HCT116 (cell line): ENCODE measurements at regions not wholly inside any gene's neighbourhood (a gene's known extent, or its start where the extent isn't known, plus 50 kb on each side); places are given as distances from the start of the nearest gene placed in this dataset.

Source experiments
- ATAC-seq: fragments of 200-7000 bp; cut with Tn5 transposase; 2 replicates; pipeline ENCODE4 v1.9.1; 2020; ENCODE audit warnings: mild to moderate bottlenecking, moderate library complexity
- BruUV-seq: library from RNA; stranded (reverse); fragments of 400-500 nt; replicated peaks from 2 replicates; lab custom pipeline; 2021; lab: Mats Ljungman, UMichigan
- CTCF ChIA-PET: fragments of 300-600 bp; sonication (Branson Sonifier 250); formaldehyde crosslinking; loops from one replicate; lab custom pipeline; 2021; ENCODE audit warnings: antibody characterized with exemption; lab: Charles Lee
- POLR2A ChIA-PET: fragments of 300-600, 350-600 bp; sonication (Branson Sonifier 250); formaldehyde crosslinking; loops from one replicate; lab custom pipeline; 2021; ENCODE audit warnings: antibody characterized with exemption; lab: Charles Lee
- RAD21 ChIA-PET, 2 experiments: fragments of 300-600 bp; sonication (Branson Sonifier 250); formaldehyde crosslinking; loops; one replicate each; lab custom pipeline; 2023; ENCODE audit warnings: low total read pairs in 2 of 2; ENCODE audit not compliant: uncharacterized antibody in 2 of 2, unreplicated experiment in 2 of 2, low non-redundant PET in 1 of 2; lab: Charles Lee
- DNase-seq: peaks from one replicate; pipeline ENCODE4 v3.0.0-alpha.2; 2010; ENCODE audit warnings: low read depth, low spot score
- H2AFZ ChIP-seq: fragments of 200-600 bp; shearing (Covaris generic), sonication (generic); 2 replicates; pipeline ENCODE4 v1.6.1; 2017; ENCODE audit warnings: low read depth, mixed run types, mixed read lengths, antibody characterized with exemption, low read length; ENCODE audit not compliant: poor library complexity, severe bottlenecking
- H3K27ac ChIP-seq: 2 replicates; pipeline ENCODE4 v1.5.1; 2012; ENCODE audit warnings: low read depth, low read length
- H3K27me3 ChIP-seq: fragments of 200-600 bp; sonication (generic); 2 replicates; pipeline ENCODE4 v1.6.1; 2016; ENCODE audit warnings: mixed run types, low read length, mixed read lengths; ENCODE audit not compliant: insufficient read depth
- H3K36me3 ChIP-seq, 2 experiments: fragments of 200-500 bp in 1 of 2; fragments of 200-600 bp in 1 of 2; sonication (Bioruptor generic) in 1 of 2; sonication (generic) in 1 of 2; 2 replicates each; pipeline versions ENCODE4 v1.5.1 to v1.6.1; 2014 to 2016; ENCODE audit warnings: low read length in 2 of 2, inconsistent platforms in 1 of 2, mixed read lengths in 1 of 2, mixed run types in 1 of 2; ENCODE audit not compliant: insufficient read depth in 2 of 2, control insufficient read depth in 1 of 2
- H3K4me1 ChIP-seq, 2 experiments: fragments of 200-600 bp in 1 of 2; sonication (generic) in 1 of 2; 2 replicates each; pipeline versions ENCODE4 v1.5.1 to v1.6.1; 2012 to 2017; ENCODE audit warnings: low read length in 2 of 2, inconsistent platforms in 1 of 2, mild to moderate bottlenecking in 1 of 2, mixed read lengths in 1 of 2, mixed run types in 1 of 2, moderate library complexity in 1 of 2; ENCODE audit not compliant: insufficient read depth in 2 of 2, control insufficient read depth in 1 of 2
- H3K4me2 ChIP-seq: fragments of 200-600 bp; sonication (generic); 2 replicates; pipeline ENCODE4 v1.6.1; 2017; ENCODE audit warnings: mixed run types, low read length, mixed read lengths
- H3K4me3 ChIP-seq, 2 experiments: fragments of 200-600 bp in 1 of 2; sonication (generic) in 1 of 2; replicated peaks in 1 of 2; 2 replicates each; pipeline ENCODE4 v1.5.1; 2011 to 2016; ENCODE audit warnings: low read length in 2 of 2, control low read depth in 1 of 2, low read depth in 1 of 2, mild to moderate bottlenecking in 1 of 2, mixed read lengths in 1 of 2, mixed run types in 1 of 2
- H3K79me2 ChIP-seq: fragments of 200-600 bp; sonication (generic); 2 replicates; pipeline ENCODE4 v1.6.1; 2017; ENCODE audit warnings: mild to moderate bottlenecking, mixed run types, low read length, moderate library complexity, mixed read lengths; ENCODE audit not compliant: insufficient read depth
- H3K9ac ChIP-seq: fragments of 200-600 bp; sonication (generic); 2 replicates; pipeline ENCODE4 v1.6.1; 2016; ENCODE audit warnings: low read length, mixed read lengths
- H3K9me2 ChIP-seq: fragments of 200-600 bp; sonication (generic), shearing (Covaris generic); 2 replicates; pipeline ENCODE4 v1.6.1; 2017; ENCODE audit warnings: mixed run types, mild to moderate bottlenecking, moderate library complexity; ENCODE audit not compliant: insufficient read depth
- H3K9me3 ChIP-seq, 2 experiments: fragments of 200-500 bp in 1 of 2; fragments of 200-600 bp in 1 of 2; sonication (Bioruptor generic) in 1 of 2; sonication (generic) in 1 of 2; 2 replicates each; pipeline ENCODE4 v1.6.1; 2014 to 2017; ENCODE audit warnings: low read length in 2 of 2, mixed read lengths in 2 of 2, inconsistent platforms in 1 of 2, low read depth in 1 of 2, mild to moderate bottlenecking in 1 of 2, mixed run types in 1 of 2, moderate library complexity in 1 of 2; ENCODE audit not compliant: control insufficient read depth in 1 of 2, insufficient read depth in 1 of 2
- H4K20me1 ChIP-seq: fragments of 200-600 bp; sonication (generic), shearing (Covaris generic); 2 replicates; pipeline ENCODE4 v1.6.1; 2017; ENCODE audit warnings: mixed run types, mild to moderate bottlenecking, moderate library complexity; ENCODE audit not compliant: insufficient read depth
- CBX3 ChIP-seq: IDR thresholded peaks from 2 replicates; pipeline ENCODE4 v1.6.1; 2012; ENCODE audit warnings: low read depth
- CTCF ChIP-seq, 3 experiments: fragments of 200-600 bp in 1 of 3; sonication (generic) in 1 of 3; IDR thresholded peaks in 2 of 3; conservative IDR thresholded peaks in 1 of 3; 2 replicates each; pipeline ENCODE4 v1.5.1; 2012 to 2017; ENCODE audit warnings: low read depth in 2 of 3, low read length in 2 of 3, antibody characterized with exemption in 1 of 3, borderline replicate concordance in 1 of 3, control low read depth in 1 of 3, mild to moderate bottlenecking in 1 of 3, mixed read lengths in 1 of 3, mixed run types in 1 of 3, moderate library complexity in 1 of 3; ENCODE audit not compliant: insufficient read depth in 1 of 3
- EGR1 ChIP-seq: IDR thresholded peaks from 2 replicates; pipeline ENCODE4 v1.6.1; 2012; ENCODE audit warnings: low read depth
- ELF1 ChIP-seq: IDR thresholded peaks from 2 replicates; pipeline ENCODE4 v1.6.1; 2012; ENCODE audit warnings: low read depth, borderline replicate concordance
- EZH2 ChIP-seq: fragments of 200-600 bp; sonication (generic); IDR thresholded peaks from 2 replicates; pipeline ENCODE4 v1.6.1; 2017; ENCODE audit warnings: antibody characterized with exemption, mixed run types
- EZH2phosphoT487 ChIP-seq: fragments of 200-600 bp; IDR thresholded peaks from 2 replicates; pipeline ENCODE4 v1.6.1; 2018; ENCODE audit warnings: antibody characterized with exemption, borderline replicate concordance
- FOSL1 ChIP-seq: IDR thresholded peaks from 2 replicates; pipeline ENCODE4 v1.6.1; 2012; ENCODE audit warnings: low read depth
- JUND ChIP-seq: IDR thresholded peaks from 2 replicates; pipeline ENCODE4 v1.6.1; 2012
- POLR2A ChIP-seq: IDR thresholded peaks from 2 replicates; pipeline ENCODE4 v1.7.0; 2011; ENCODE audit warnings: borderline replicate concordance; ENCODE audit not compliant: insufficient read depth, insufficient read length; ENCODE audit errors: extremely low read depth
- POLR2AphosphoS5 ChIP-seq: IDR thresholded peaks from 2 replicates; pipeline ENCODE4 v1.6.1; 2011; ENCODE audit warnings: mild to moderate bottlenecking, low read depth, low read length, moderate library complexity
- RAD21 ChIP-seq: IDR thresholded peaks from 2 replicates; pipeline ENCODE4 v1.6.1; 2012; ENCODE audit warnings: low read depth, mild to moderate bottlenecking
- REST ChIP-seq: IDR thresholded peaks from 2 replicates; pipeline ENCODE4 v1.6.1; 2012; ENCODE audit warnings: low read depth
- SIN3A ChIP-seq: IDR thresholded peaks from 2 replicates; pipeline ENCODE4 v1.6.1; 2012; ENCODE audit warnings: low read depth
- SP1 ChIP-seq: IDR thresholded peaks from 2 replicates; pipeline ENCODE4 v1.6.1; 2012; ENCODE audit warnings: low read depth
- SRF ChIP-seq: IDR thresholded peaks from 2 replicates; pipeline ENCODE4 v1.6.1; 2012; ENCODE audit warnings: low read depth
- TCF7L2 ChIP-seq: IDR thresholded peaks from 2 replicates; pipeline ENCODE4 v1.7.0; 2011; ENCODE audit warnings: borderline replicate concordance, inconsistent platforms; ENCODE audit not compliant: insufficient read depth, insufficient read length; ENCODE audit errors: extremely low read depth
- YY1 ChIP-seq: IDR thresholded peaks from 2 replicates; pipeline ENCODE4 v1.6.1; 2011; ENCODE audit warnings: low read length, low read depth, moderate library complexity, mild to moderate bottlenecking; ENCODE audit not compliant: insufficient replicate concordance; ENCODE audit errors: extremely low read depth
- ZFX ChIP-seq: fragments of 450-650 bp; IDR thresholded peaks from 2 replicates; pipeline ENCODE4 v1.6.1; 2017
- intact Hi-C: fragments of 100-400 bp; cut with micrococcal nuclease; formaldehyde crosslinking; loops from 2 replicates; pipeline ENCODE4 v1.10.0; 2022

DNA sequence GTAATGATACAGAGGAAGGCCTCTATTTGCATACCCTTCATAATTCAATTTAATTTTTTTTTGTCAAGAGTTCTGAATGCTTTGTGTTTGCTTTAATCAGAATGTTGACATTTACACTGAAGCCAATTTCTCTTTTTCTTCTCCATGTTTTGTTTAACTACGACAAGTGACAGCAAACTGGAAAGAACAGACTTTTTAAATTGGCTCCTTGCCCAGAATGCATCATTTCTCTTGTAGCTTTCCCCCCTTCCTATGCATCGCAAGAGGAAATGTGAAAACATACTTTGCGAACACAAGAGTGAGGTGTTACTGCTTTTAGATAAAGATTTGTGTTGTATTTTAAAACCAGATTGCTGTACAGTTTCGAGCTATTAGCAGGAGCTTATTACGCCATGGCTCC is 955.2 kb upstream of the CELF4 start:
- Histone ChIP-seq H3K4me1 (no peaks in the 10 kb centered on the region), H3K4me2 (no peak overlapping the region), H3K9me2 (no peaks in the 10 kb centered on the region), H3K27ac (no peak overlapping the region), H2AFZ (no peak overlapping the region), H3K36me3 (no peaks in the 10 kb centered on the region), H3K27me3 (no peaks in the 10 kb centered on the region), H3K4me3 (no peak overlapping the region), H3K9ac (no peak overlapping the region), H3K79me2 (no peaks in the 10 kb centered on the region), H3K9me3 (peaks cover 5 to 9% of the 10 kb centered on the region in 2 experiments; a peak in 3 of 4 replicates), H4K20me1 (no peaks in the 10 kb centered on the region)
- no peak for TF ChIP-seq FOSL1
- no peak for TF ChIP-seq SRF
- TF ChIP-seq EGR1 = no peak
- no peak for TF ChIP-seq TCF7L2
- TF ChIP-seq SP1 = no peak
- TF ChIP-seq ZFX = no peak
- no peak for TF ChIP-seq POLR2AphosphoS5
- no peak for TF ChIP-seq EZH2phosphoT487
- no peak for TF ChIP-seq EZH2
- TF ChIP-seq REST = no peak
- no peak for TF ChIP-seq SIN3A
- no peak for TF ChIP-seq JUND
- no peak for TF ChIP-seq CTCF (IDR thresholded peaks at IDR 0.05 in 2 of 3, conservative IDR thresholded peaks at IDR 0.05 in 1 of 3; ENCODE audit: borderline replicate concordance in 1 of 3, insufficient read depth in 1 of 3, low read depth in 2 of 3, low read length in 2 of 3)
- no peak for TF ChIP-seq POLR2A
- no peak for TF ChIP-seq ELF1
- TF ChIP-seq CBX3 = no peak
- no peak for TF ChIP-seq YY1
- TF ChIP-seq RAD21 = no peak
- RAD21 ChIA-PET = no interaction called here
- no peak for ATAC-seq
- CTCF ChIA-PET = no interaction called here
- POLR2A ChIA-PET = no interaction called here
- intact Hi-C loops = no loop called here
- no TSS peak for BruUV-seq
- no peak for DNase-seq
